Aorta (tissue), 5 donors: ENCODE measurements at regions not wholly inside any gene's neighbourhood (a gene's known extent, or its start where the extent isn't known, plus 50 kb on each side); places are given as distances from the start of the nearest gene placed in this dataset.
"Not testable (repeated sequence)": the region's sequence is repeated elsewhere in the genome, so short reads cannot be mapped to it uniquely, and the experiment has no call there.

Source experiments
- ATAC-seq: fragments of 200-7000 bp; cut with Tn5 transposase; one replicate; pipeline ENCODE4 v1.9.1; 2022; ENCODE audit warnings: moderate library complexity; ENCODE audit not compliant: low FRiP score
- DNase-seq, 2 donors: peaks; one replicate each; pipeline ENCODE4 v3.0.0-alpha.2; 2020
- H3K27ac ChIP-seq, 2 donors: one replicate each; pipeline ENCODE4 v1.5.1; 2013; ENCODE audit warnings: low read length in 2 of 2, mild to moderate bottlenecking in 2 of 2, moderate library complexity in 2 of 2, control low read depth in 1 of 2, inconsistent platforms in 1 of 2, low read depth in 1 of 2
- H3K27me3 ChIP-seq, 2 donors: one replicate each; pipeline ENCODE4 v1.6.1; 2013; ENCODE audit warnings: control low read depth in 1 of 2, low read length in 1 of 2, mild to moderate bottlenecking in 1 of 2, moderate library complexity in 1 of 2; ENCODE audit not compliant: insufficient read depth in 2 of 2, control insufficient read depth in 1 of 2
- H3K36me3 ChIP-seq, 2 donors: one replicate each; pipeline ENCODE4 v1.6.1; 2013; ENCODE audit warnings: control low read depth in 1 of 2, low read length in 1 of 2, mild to moderate bottlenecking in 1 of 2; ENCODE audit not compliant: insufficient read depth in 2 of 2, control insufficient read depth in 1 of 2
- H3K4me1 ChIP-seq, 2 donors: one replicate each; pipeline ENCODE4 v1.6.1; 2013; ENCODE audit warnings: low read length in 2 of 2, control low read depth in 1 of 2, mild to moderate bottlenecking in 1 of 2, moderate library complexity in 1 of 2; ENCODE audit not compliant: insufficient read depth in 2 of 2, control insufficient read depth in 1 of 2
- H3K4me3 ChIP-seq, 2 donors: one replicate each; pipeline ENCODE4 v1.5.1; 2013; ENCODE audit warnings: low read length in 2 of 2, control low read depth in 1 of 2, mild to moderate bottlenecking in 1 of 2
- H3K9me3 ChIP-seq: one replicate; pipeline ENCODE4 v1.6.1; 2013; ENCODE audit warnings: mild to moderate bottlenecking, low read length; ENCODE audit not compliant: control insufficient read depth
- WGBS, 2 donors: extraction: QIAGEN DNeasy Blood & Tissue Kit; methylation state at CpG; one replicate each; pipeline ENCODE4 v1.1.7; 2013; 5-methylcytosine and 5-hydroxymethylcytosine counted together
- intact Hi-C, 2 donors: fragments of 100-400 bp; cut with DNase I; formaldehyde crosslinking; loops; one replicate each; pipeline versions ENCODE4 v1.14.2 to v1.15.0; 2022
- donor health status: healthy with polysubstance abuse.
- donor health status: Bipolar disorder and iron deficiency.
- donor health status: DM: no; HTN: no; CAD: no.
- donor health status: DM: no; HTN: no; CAD: no.
- donor health status: DM: yes; HTN: yes; CAD: no.

- H3K27ac ChIP-seq, H3K4me3 ChIP-seq, ATAC-seq, H3K4me1 ChIP-seq, intact Hi-C loops, H3K36me3 ChIP-seq, H3K27me3 ChIP-seq, DNase-seq, H3K9me3 ChIP-seq: not testable (repeated sequence)
- WGBS, 2 donors = 44 to 57% methylated on average over 2 of the region's 2 CpGs
Measured at GRCh38 chr6:130561159-130561558, 195.3 kb downstream of the TMEM200A start.

- H3K27me3 ChIP-seq = no peaks in the 10 kb centered on the region
- H3K4me1 ChIP-seq = no peaks in the 10 kb centered on the region
- no peaks in the 10 kb centered on the region for H3K9me3 ChIP-seq
- H3K27ac ChIP-seq = no peak overlapping the region
- WGBS, 2 donors = 65 to 75% methylated on average over 2 of the region's 2 CpGs
- H3K36me3 ChIP-seq = no peaks in the 10 kb centered on the region
- DNase-seq = no peak
- ATAC-seq = no peak
- no peak overlapping the region for H3K4me3 ChIP-seq
- intact Hi-C loops = no loop called here
Measured at GRCh38 chr6:130565696-130566095, 199.9 kb downstream of the TMEM200A start.

DNA sequence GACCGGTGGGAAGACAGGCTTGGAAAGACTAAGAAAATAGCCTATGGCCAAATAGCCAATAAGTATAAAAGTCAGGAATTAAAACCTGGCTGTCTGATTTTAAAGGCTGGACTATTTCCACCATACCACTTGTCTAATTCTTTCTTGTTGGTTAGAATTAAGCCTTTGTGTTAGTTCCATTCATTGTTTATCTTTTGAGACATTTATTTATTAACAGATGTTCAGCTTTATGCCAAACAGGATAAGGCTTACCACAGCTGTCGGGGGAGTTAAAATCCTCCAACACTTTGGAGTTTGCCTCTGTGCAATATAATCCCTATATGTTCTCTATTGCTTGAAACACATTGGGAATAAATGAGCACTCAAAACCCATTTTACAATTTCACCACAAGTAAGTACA is 208.3 kb downstream of the TMEM200A start:
- DNase-seq = no peak
- no peaks in the 10 kb centered on the region for H3K36me3 ChIP-seq
- H3K4me3 ChIP-seq = no peak overlapping the region
- no peaks in the 10 kb centered on the region for H3K4me1 ChIP-seq
- no peak for ATAC-seq
- H3K27ac ChIP-seq = no peak overlapping the region
- intact Hi-C loops = no loop called here
- H3K9me3 ChIP-seq = no peaks in the 10 kb centered on the region
- 49 to 56% methylated on average over 2 of the region's 2 CpGs for WGBS, 2 donors
- H3K27me3 ChIP-seq = no peaks in the 10 kb centered on the region

GRCh38 chr6:130575557-130575956 is 209.7 kb downstream of the TMEM200A start:
- Histone ChIP-seq H3K9me3 (no peaks in the 10 kb centered on the region), H3K27ac (no peak overlapping the region), H3K4me1 (no peaks in the 10 kb centered on the region), H3K36me3 (no peaks in the 10 kb centered on the region), H3K4me3 (no peak overlapping the region), H3K27me3 (no peaks in the 10 kb centered on the region)
- DNase-seq = no peak
- 81 to 91% methylated on average over 3 of the region's 3 CpGs for WGBS, 2 donors
- ATAC-seq = no peak
- intact Hi-C loops = no loop called here

DNA sequence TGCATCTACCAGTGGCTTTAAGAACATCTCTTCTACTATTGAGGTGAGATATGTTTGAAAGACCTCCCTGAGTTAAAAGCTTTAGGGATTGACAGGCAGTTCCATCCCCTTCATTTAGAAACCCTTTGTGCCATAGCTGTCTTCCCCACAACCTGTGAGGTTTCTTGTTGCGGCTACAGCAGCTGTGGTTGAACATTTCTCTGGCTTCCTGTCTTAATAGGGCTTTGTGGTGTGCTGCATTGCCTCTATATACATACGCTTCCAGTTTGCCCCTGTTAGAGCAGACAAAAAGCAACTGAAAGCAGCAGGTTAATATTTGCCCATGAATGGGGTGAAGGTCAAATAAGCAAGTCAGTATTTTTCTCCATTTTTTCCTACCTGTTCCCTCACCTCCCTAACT is 210.2 kb downstream of the TMEM200A start:
- intact Hi-C loops = no loop called here
- no peak overlapping the region for H3K27ac ChIP-seq
- WGBS, 2 donors = 86 to 89% methylated on average over 2 of the region's 2 CpGs
- no peaks in the 10 kb centered on the region for H3K9me3 ChIP-seq
- no peak overlapping the region for H3K4me3 ChIP-seq
- no peaks in the 10 kb centered on the region for H3K4me1 ChIP-seq
- H3K36me3 ChIP-seq = no peaks in the 10 kb centered on the region
- no peak for ATAC-seq
- H3K27me3 ChIP-seq = no peaks in the 10 kb centered on the region
- DNase-seq = no peak

DNA sequence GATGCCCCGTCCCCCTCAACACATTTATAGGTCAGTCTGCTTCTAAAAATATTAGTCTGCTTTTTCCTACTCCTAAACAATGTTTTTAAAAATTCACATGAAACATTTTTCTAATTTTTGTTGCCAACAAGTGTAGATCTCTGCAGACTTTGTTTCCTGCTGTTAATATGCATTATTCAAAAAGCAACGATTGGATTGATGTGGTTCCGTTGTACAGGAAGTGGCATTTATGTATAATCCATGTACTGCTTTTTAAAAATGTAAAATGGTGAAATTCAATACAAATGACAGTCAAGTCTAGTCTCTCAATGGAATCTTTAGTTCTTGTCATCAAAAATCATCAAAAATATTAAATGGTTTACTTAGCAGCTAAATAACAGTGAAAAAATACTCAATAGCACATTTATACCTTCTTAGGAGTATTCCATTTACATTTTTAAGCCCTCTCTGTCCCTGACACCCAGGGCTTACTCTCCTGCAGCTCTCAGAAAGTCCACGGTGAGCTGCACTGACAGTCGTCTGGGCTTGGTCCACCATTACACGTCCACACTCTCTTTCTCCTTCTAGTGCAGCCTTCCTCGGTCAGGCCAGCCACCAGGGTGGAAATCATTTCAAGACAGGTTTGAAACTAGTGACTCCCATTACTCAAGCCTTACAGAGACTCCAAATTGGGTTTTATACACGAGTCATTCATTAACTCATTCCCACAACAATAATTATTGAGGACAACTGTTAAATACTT is 211.5 kb downstream of the TMEM200A start:
- WGBS, 2 donors = 44 to 58% methylated on average over 8 of the region's 8 CpGs
- intact Hi-C loops = no loop called here
- Histone ChIP-seq H3K4me3 (no peak overlapping the region), H3K36me3 (no peaks in the 10 kb centered on the region), H3K9me3 (no peaks in the 10 kb centered on the region), H3K4me1 (no peaks in the 10 kb centered on the region), H3K27ac (no peak overlapping the region), H3K27me3 (no peaks in the 10 kb centered on the region)
- no peak for DNase-seq
- no peak for ATAC-seq

GRCh38 chr6:130578713-130579112 is 212.9 kb downstream of the TMEM200A start:
- intact Hi-C loops = no loop called here
- WGBS, 2 donors = 84 to 85% methylated on average over 3 of the region's 3 CpGs
- Histone ChIP-seq H3K27me3 (no peaks in the 10 kb centered on the region), H3K9me3 (no peaks in the 10 kb centered on the region), H3K36me3 (no peaks in the 10 kb centered on the region), H3K4me1 (no peaks in the 10 kb centered on the region), H3K27ac (no peak overlapping the region), H3K4me3 (no peak overlapping the region)
- ATAC-seq = no peak
- no peak for DNase-seq

DNA sequence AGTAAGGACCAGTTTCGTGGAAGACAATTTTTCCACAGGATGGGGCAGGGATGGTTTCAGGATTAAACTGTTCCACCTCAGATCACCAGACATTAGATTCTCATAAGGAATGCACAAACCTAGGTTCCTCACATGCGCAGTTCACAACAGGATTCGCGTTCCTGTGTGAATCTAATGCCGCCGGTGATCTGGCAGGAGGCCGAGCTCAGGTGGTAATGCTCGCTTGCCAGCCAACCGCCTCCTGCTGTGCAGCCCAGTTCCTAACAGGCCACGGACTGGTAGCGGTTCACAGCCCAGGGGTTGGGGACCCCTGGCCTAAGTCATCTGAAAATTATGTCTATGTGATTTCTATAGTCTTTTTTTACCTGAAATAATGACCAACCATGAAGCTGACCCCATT is 217.5 kb downstream of the TMEM200A start:
- no peaks in the 10 kb centered on the region for H3K9me3 ChIP-seq
- DNase-seq (no peak), ATAC-seq (no peak)
- H3K4me3 ChIP-seq = no peak overlapping the region
- no peak overlapping the region for H3K27ac ChIP-seq
- no peaks in the 10 kb centered on the region for H3K4me1 ChIP-seq
- intact Hi-C loops = no loop called here
- 75 to 82% methylated on average over 11 of the region's 11 CpGs for WGBS, 2 donors
- H3K36me3 ChIP-seq = no peaks in the 10 kb centered on the region
- no peaks in the 10 kb centered on the region for H3K27me3 ChIP-seq

DNA sequence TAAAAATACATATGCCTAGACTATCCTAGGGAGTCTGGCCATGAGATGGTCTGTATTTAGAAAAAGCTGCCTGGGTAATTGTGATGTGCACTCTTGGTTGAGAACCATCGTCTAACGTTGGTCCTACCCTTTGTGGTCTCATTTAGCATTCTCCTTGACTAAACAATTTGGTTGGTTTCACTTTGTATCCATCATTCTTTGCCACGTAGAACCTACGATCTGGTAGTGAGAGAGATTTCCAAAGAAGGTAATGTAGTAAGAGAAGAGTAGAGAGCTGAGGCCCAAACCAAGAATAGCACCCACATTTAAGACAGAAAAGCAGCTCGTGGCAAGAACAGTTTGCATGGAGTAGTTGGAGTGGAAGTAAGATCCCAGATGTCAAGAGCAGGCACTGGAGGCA is 219.8 kb downstream of the TMEM200A start:
- ATAC-seq (no peak), DNase-seq (no peak)
- Histone ChIP-seq H3K36me3 (no peaks in the 10 kb centered on the region), H3K4me3 (no peak overlapping the region), H3K9me3 (no peaks in the 10 kb centered on the region), H3K4me1 (no peaks in the 10 kb centered on the region), H3K27me3 (no peaks in the 10 kb centered on the region), H3K27ac (no peak overlapping the region)
- intact Hi-C loops = no loop called here
- 56 to 58% methylated on average over 5 of the region's 5 CpGs for WGBS, 2 donors
